ENCODE measurements at regions not wholly inside any gene's neighbourhood (a gene's known extent, or its start where the extent isn't known, plus 50 kb on each side); places are given as distances from the start of the nearest gene placed in this dataset.

GRCh38 chr9:78606001-78606379 lies 309.1 kb downstream of the PSAT1 start:
- no peak for TF ChIP-seq CTCF (IDR thresholded peaks at IDR 0.05)
- Histone ChIP-seq H3K4me3 (no peak overlapping the region), H3K36me3 (no peaks in the 10 kb centered on the region), H3K27ac (no peak overlapping the region), H3K4me1 (no peaks in the 10 kb centered on the region), H3K9me3 (no peaks in the 10 kb centered on the region), H3K27me3 (ENCODE audit: low read depth) (no peaks in the 10 kb centered on the region)
- DNase-seq (no peak), ATAC-seq (no peak)
- intact Hi-C loops (cut with DNase I) = no loop called here

DNA sequence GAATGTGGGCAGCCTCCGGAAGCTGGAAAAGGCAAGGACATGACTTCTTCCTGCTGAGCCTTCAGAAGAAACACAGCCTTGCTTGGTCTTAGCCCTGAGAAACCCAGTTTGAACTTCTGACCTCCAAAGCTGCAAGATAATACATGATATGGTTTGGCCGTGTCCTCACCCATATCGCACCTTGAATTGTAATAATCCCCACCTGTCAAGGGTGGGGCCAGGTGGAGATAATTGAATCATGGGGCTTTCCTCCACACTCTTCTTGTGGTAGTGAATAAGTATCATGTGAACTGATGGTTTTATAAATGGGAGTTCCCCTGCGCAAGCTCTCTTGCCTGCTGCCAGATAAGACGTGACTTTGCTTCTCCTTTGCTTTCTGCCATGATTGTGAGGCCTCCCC lies 310.9 kb downstream of the PSAT1 start:
- no peaks in the 10 kb centered on the region for H3K36me3 ChIP-seq
- H3K27me3 ChIP-seq (ENCODE audit: low read depth) = no peaks in the 10 kb centered on the region
- intact Hi-C loops (cut with DNase I) = no loop called here
- ATAC-seq = no peak
- no peaks in the 10 kb centered on the region for H3K9me3 ChIP-seq
- H3K4me3 ChIP-seq = no peak overlapping the region
- H3K4me1 ChIP-seq = no peaks in the 10 kb centered on the region
- no peak overlapping the region for H3K27ac ChIP-seq
- no peak for TF ChIP-seq CTCF (IDR thresholded peaks at IDR 0.05)
- DNase-seq = no peak

DNA sequence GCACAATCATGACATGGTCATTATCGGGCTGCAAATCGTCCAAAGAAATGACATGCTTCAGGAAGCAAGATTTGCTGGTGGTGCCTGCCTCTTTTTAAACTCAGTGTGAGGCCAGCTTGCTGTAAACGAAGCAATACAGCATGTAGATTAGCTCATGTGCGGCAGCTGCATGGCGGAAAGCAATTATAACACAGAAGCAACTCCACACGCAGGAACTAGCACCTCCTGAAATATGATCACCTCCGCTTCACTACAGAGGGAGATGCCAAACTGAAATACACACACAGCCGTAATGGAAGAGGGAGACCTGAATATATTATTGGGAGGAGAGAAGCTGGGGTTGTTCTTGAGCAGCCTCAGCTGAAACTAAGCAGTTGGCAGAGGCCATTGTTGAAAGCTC lies 312.5 kb downstream of the PSAT1 start:
- H3K36me3 ChIP-seq = no peaks in the 10 kb centered on the region
- H3K9me3 ChIP-seq = no peaks in the 10 kb centered on the region
- DNase-seq = no peak
- H3K4me1 ChIP-seq = no peaks in the 10 kb centered on the region
- intact Hi-C loops (cut with DNase I) = no loop called here
- no peak overlapping the region for H3K27ac ChIP-seq
- no peak for ATAC-seq
- no peak for TF ChIP-seq CTCF (IDR thresholded peaks at IDR 0.05)
- H3K27me3 ChIP-seq (ENCODE audit: low read depth) = no peaks in the 10 kb centered on the region
- H3K4me3 ChIP-seq = no peak overlapping the region

GRCh38 chr9:78612091-78612490 lies 315.2 kb downstream of the PSAT1 start:
- TF ChIP-seq CTCF (IDR thresholded peaks at IDR 0.05) = no peak
- no peak overlapping the region for H3K4me3 ChIP-seq
- H3K4me1 ChIP-seq = no peaks in the 10 kb centered on the region
- H3K27me3 ChIP-seq (ENCODE audit: low read depth) = no peaks in the 10 kb centered on the region
- H3K27ac ChIP-seq = no peak overlapping the region
- ATAC-seq = no peak
- no peaks in the 10 kb centered on the region for H3K36me3 ChIP-seq
- DNase-seq = no peak
- intact Hi-C loops (cut with DNase I) = no loop called here
- H3K9me3 ChIP-seq = no peaks in the 10 kb centered on the region

- no peak overlapping the region for H3K4me3 ChIP-seq
- ATAC-seq (no peak), DNase-seq (no peak)
- no peaks in the 10 kb centered on the region for H3K27me3 ChIP-seq (ENCODE audit: low read depth)
- TF ChIP-seq CTCF (IDR thresholded peaks at IDR 0.05) = no peak
- H3K36me3 ChIP-seq = no peaks in the 10 kb centered on the region
- no peak overlapping the region for H3K27ac ChIP-seq
- no peaks in the 10 kb centered on the region for H3K9me3 ChIP-seq
- intact Hi-C loops (cut with DNase I) = no loop called here
- no peaks in the 10 kb centered on the region for H3K4me1 ChIP-seq
These were observed 316.1 kb downstream of the PSAT1 start for GRCh38 chr9:78613006-78613405.

GRCh38 chr9:78614892-78615291 lies 318.0 kb downstream of the PSAT1 start:
- DNase-seq (no peak), ATAC-seq (no peak)
- intact Hi-C loops (cut with DNase I) = no loop called here

More at GRCh38 chr9:78614892-78615291, 318.0 kb downstream of the PSAT1 start:
- no peak overlapping the region for H3K4me3 ChIP-seq
- H3K27me3 ChIP-seq (ENCODE audit: low read depth) = no peaks in the 10 kb centered on the region
- no peaks in the 10 kb centered on the region for H3K4me1 ChIP-seq
- no peak overlapping the region for H3K27ac ChIP-seq
- no peak for TF ChIP-seq CTCF (IDR thresholded peaks at IDR 0.05)
- no peaks in the 10 kb centered on the region for H3K36me3 ChIP-seq
- H3K9me3 ChIP-seq = no peaks in the 10 kb centered on the region

All from lower lobe of right lung (tissue), 2 donors.